Retinal pigment epithelial cell (primary cell): ENCODE measurements at regions not wholly inside any gene's neighbourhood (a gene's known extent, or its start where the extent isn't known, plus 50 kb on each side); places are given as distances from the start of the nearest gene placed in this dataset.

ENCODE experiments used
- DNase-seq: peaks from one replicate; pipeline ENCODE4 v3.0.0-alpha.2; 2010; ENCODE audit warnings: low read depth
- H3K4me3 ChIP-seq: 2 replicates; pipeline ENCODE4 v1.5.1; 2011; ENCODE audit warnings: mild to moderate bottlenecking, low read length, control low read depth, moderate library complexity
- CTCF ChIP-seq: conservative IDR thresholded peaks from 2 replicates; pipeline ENCODE4 v1.5.1; 2011; ENCODE audit warnings: low read depth, low read length, control low read depth, inconsistent platforms

- TF ChIP-seq CTCF, result no peak
- H3K4me3 ChIP-seq, result no peak overlapping the region
These were observed 93.3 kb upstream of the UBL3 start for GRCh38 chr13:29943686-29944085.

GRCh38 chr13:29943273-29943672 is 92.9 kb upstream of the UBL3 start:
- TF ChIP-seq CTCF, result no peak
- H3K4me3 ChIP-seq, result no peak overlapping the region
- no peak for DNase-seq

More at GRCh38 chr13:29943686-29944085, 93.3 kb upstream of the UBL3 start:
- no peak for DNase-seq

GRCh38 chr13:29940715-29941114 is 90.3 kb upstream of the UBL3 start:
- H3K4me3 ChIP-seq, result no peak overlapping the region
- DNase-seq, result no peak
- TF ChIP-seq CTCF, result no peak

DNA sequence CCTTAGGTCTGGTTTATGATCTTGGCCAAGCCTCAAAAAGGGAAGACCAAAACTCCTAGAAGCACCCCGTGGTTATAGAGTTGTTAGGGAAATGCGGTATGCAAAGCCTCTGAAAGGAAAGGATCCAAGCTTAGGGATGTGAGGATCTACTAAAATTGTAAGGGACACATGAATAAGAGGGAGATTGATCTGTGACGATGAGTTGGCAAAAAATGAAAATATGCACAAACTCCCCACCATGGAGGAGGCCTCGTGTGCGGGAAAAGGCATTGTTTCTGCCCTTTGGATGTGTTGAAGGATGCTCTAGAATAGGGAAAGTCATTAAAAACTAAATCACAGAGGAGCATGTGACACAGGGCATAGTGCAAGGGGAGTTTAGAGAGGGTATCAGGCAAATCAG is 88.7 kb upstream of the UBL3 start:
- no peak for DNase-seq
- H3K4me3 ChIP-seq, result no peak overlapping the region
- TF ChIP-seq CTCF, result no peak

DNA sequence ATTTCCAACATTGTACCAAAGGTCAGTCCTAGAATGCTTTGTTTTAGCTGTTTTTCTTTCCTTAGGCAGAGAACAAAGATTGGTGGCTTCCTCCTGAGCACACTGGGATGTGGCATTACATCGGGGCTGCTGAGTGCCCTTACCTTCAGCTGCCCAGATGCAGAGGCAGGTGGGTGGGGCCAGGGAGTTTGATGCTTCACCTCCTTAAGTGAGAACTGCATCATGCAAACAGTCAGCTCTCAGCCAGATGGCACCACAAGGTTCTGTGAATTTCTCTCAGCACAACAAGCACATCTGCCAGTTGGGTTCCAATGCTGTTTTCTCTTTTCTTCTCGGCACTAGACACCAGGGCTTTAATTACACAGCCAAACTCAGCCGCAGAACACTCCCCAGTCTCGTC is 87.4 kb upstream of the UBL3 start:
- DNase-seq, result no peak
- H3K4me3 ChIP-seq, result no peak overlapping the region

GRCh38 chr13:29937379-29937778 is 87.0 kb upstream of the UBL3 start:
- TF ChIP-seq CTCF, result no peak
- H3K4me3 ChIP-seq, result no peak overlapping the region
- DNase-seq, result no peak

More for the DNA sequence above, 87.4 kb upstream of the UBL3 start:
- no peak for TF ChIP-seq CTCF

DNA sequence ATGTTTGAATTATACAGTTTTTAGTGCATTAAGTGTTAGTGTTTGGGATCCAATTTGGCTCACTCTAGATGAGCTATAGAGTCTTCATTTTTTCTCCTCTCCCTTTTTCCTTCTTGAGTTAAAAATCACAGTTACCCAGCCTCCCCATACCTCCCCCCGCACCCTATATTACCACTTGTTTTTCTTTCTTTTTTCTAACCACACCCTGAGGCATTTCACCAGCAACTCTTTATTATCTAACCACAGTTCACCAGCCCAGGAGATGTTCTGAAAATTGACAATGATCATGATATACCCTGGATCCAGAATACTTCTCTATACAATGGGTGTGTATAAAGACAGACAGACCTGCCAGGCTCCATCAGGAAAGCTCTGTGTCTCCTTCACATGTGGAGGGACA is 86.5 kb upstream of the UBL3 start:
- H3K4me3 ChIP-seq, result no peak overlapping the region
- no peak for DNase-seq
- no peak for TF ChIP-seq CTCF
